Natural killer cell (primary cell): ENCODE measurements at regions not wholly inside any gene's neighbourhood (a gene's known extent, or its start where the extent isn't known, plus 50 kb on each side); places are given as distances from the start of the nearest gene placed in this dataset.

Source experiments
- ATAC-seq, 3 donors: fragments of 150-1000 bp in 2 of 3; fragments of 200-7000 bp in 1 of 3; cut with Tn5 transposase; 1 replicate in 1 of 3; 2 replicates in 2 of 3; pipeline ENCODE4 v1.10.0; 2021; ENCODE audit warnings: mild to moderate bottlenecking in 2 of 3, moderate library complexity in 2 of 3
- DNase-seq, 2 donors: peaks; one replicate each; pipeline versions ENCODE4 v3.0.0 to v3.0.0-alpha.2; 2013 to 2021; ENCODE audit warnings: mixed read lengths in 1 of 2
- H3K27ac ChIP-seq: one replicate; pipeline ENCODE4 v1.5.1; 2013; ENCODE audit warnings: mild to moderate bottlenecking, low read length
- H3K27me3 ChIP-seq: one replicate; pipeline ENCODE4 v1.6.1; 2013; ENCODE audit warnings: low read length; ENCODE audit not compliant: control insufficient read depth, insufficient read depth
- H3K36me3 ChIP-seq: one replicate; pipeline ENCODE4 v1.6.1; 2013; ENCODE audit warnings: low read length; ENCODE audit not compliant: control insufficient read depth, insufficient read depth
- H3K4me1 ChIP-seq: one replicate; pipeline ENCODE4 v1.6.1; 2013; ENCODE audit warnings: low read length; ENCODE audit not compliant: control insufficient read depth, insufficient read depth
- H3K4me3 ChIP-seq: one replicate; pipeline ENCODE4 v1.5.1; 2013; ENCODE audit warnings: low read length
- H3K9me3 ChIP-seq: one replicate; pipeline ENCODE4 v1.6.1; 2013; ENCODE audit warnings: low read length; ENCODE audit not compliant: control insufficient read depth, insufficient read depth
- H3K27ac Mint-ChIP-seq, 2 donors: one replicate each; pipeline ENCODE4 v1.8.0; 2022; ENCODE audit warnings: mild to moderate bottlenecking in 2 of 2, mixed read lengths in 2 of 2, moderate library complexity in 1 of 2
- H3K27me3 Mint-ChIP-seq, 2 donors: one replicate each; pipeline ENCODE4 v1.8.0; 2022; ENCODE audit warnings: low read depth in 2 of 2, mixed read lengths in 2 of 2
- H3K36me3 Mint-ChIP-seq: one replicate; pipeline ENCODE4 v1.8.0; 2022; ENCODE audit warnings: mixed read lengths
- H3K4me1 Mint-ChIP-seq, 2 donors: one replicate each; pipeline ENCODE4 v1.8.0; 2022; ENCODE audit warnings: mixed read lengths in 2 of 2
- H3K4me3 Mint-ChIP-seq: one replicate; pipeline ENCODE4 v1.8.0; 2022; ENCODE audit warnings: mild to moderate bottlenecking, moderate library complexity, mixed read lengths
- H3K9me3 Mint-ChIP-seq, 2 donors: one replicate each; pipeline ENCODE4 v1.8.0; 2022; ENCODE audit warnings: mixed read lengths in 2 of 2
- WGBS: methylation state at CpG from one replicate; pipeline ENCODE4 v1.1.7; 2013; ENCODE audit warnings: missing lambda C conversion rate; ENCODE audit not compliant: insufficient coverage; 5-methylcytosine and 5-hydroxymethylcytosine counted together
- intact Hi-C: fragments of 100-400 bp; cut with micrococcal nuclease; formaldehyde crosslinking; loops from one replicate; pipeline ENCODE4 v1.14.2; 2022
- TF ChIP-seq, protein P1 (sequence below): fragments of 200-600 bp; IDR thresholded peaks from one replicate; pipeline ENCODE4 v1.8.0; 2022; ENCODE audit warnings: antibody characterized with exemption

- H3K27ac Mint-ChIP-seq: no peak overlapping the region
- Histone ChIP-seq H3K4me1 (no peaks in the 10 kb centered on the region), H3K36me3 (no peaks in the 10 kb centered on the region), H3K9me3 (no peaks in the 10 kb centered on the region), H3K27me3 (no peaks in the 10 kb centered on the region), H3K27ac (no peak overlapping the region), H3K4me3 (no peak overlapping the region)
- H3K4me1 Mint-ChIP-seq: peaks cover 0 to 4% of the 10 kb centered on the region in 2 donors
- intact Hi-C loops: no loop called here
- no peaks in the 10 kb centered on the region for H3K9me3 Mint-ChIP-seq
- DNase-seq: no peak
- peaks cover 26 to 45% of the 10 kb centered on the region in 2 donors for H3K27me3 Mint-ChIP-seq
- TF ChIP-seq, protein P1, sequence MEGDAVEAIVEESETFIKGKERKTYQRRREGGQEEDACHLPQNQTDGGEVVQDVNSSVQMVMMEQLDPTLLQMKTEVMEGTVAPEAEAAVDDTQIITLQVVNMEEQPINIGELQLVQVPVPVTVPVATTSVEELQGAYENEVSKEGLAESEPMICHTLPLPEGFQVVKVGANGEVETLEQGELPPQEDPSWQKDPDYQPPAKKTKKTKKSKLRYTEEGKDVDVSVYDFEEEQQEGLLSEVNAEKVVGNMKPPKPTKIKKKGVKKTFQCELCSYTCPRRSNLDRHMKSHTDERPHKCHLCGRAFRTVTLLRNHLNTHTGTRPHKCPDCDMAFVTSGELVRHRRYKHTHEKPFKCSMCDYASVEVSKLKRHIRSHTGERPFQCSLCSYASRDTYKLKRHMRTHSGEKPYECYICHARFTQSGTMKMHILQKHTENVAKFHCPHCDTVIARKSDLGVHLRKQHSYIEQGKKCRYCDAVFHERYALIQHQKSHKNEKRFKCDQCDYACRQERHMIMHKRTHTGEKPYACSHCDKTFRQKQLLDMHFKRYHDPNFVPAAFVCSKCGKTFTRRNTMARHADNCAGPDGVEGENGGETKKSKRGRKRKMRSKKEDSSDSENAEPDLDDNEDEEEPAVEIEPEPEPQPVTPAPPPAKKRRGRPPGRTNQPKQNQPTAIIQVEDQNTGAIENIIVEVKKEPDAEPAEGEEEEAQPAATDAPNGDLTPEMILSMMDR: no peak
- WGBS: 89% methylated on average over 7 of the region's 9 CpGs
- H3K36me3 Mint-ChIP-seq: no peaks in the 10 kb centered on the region
- H3K4me3 Mint-ChIP-seq: no peak overlapping the region
- ATAC-seq: no peak
Measured at GRCh38 chr1:8092657-8093056, 66.5 kb upstream of the ERRFI1 start.

DNA sequence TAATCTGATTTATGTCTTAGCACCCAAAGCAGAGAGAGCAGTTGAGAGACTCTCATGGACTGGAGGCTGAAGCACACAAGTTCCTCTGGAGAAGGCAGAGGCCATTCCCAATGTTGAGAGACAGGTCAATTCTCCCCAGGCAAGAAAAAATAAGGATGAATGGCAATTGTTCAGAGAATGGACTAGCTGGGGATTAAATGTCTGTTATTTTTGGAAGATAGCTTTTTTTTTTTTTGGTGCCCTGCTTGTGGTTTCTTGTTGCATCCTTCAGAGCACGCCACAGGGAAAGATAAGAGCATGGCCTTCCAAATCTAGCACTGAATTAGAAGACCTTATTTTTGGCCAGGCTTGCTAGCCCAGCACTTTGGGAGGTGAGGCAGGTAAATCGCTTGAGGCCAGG is 65.6 kb upstream of the ERRFI1 start:
- intact Hi-C loops: no loop called here
- TF ChIP-seq, protein P1: no peak
- H3K4me3 Mint-ChIP-seq: no peak overlapping the region
- H3K27me3 Mint-ChIP-seq: peaks cover 33 to 54% of the 10 kb centered on the region in 2 donors
- peaks cover 0 to 4% of the 10 kb centered on the region in 2 donors for H3K4me1 Mint-ChIP-seq
- Histone ChIP-seq H3K4me3 (no peak overlapping the region), H3K36me3 (no peaks in the 10 kb centered on the region), H3K9me3 (no peaks in the 10 kb centered on the region), H3K27me3 (no peaks in the 10 kb centered on the region), H3K27ac (no peak overlapping the region), H3K4me1 (no peaks in the 10 kb centered on the region)
- DNase-seq: no peak
- no peaks in the 10 kb centered on the region for H3K36me3 Mint-ChIP-seq
- no peaks in the 10 kb centered on the region for H3K9me3 Mint-ChIP-seq
- no peak for ATAC-seq
- 70% methylated on average over 2 of the region's 2 CpGs for WGBS
- no peak overlapping the region for H3K27ac Mint-ChIP-seq

DNA sequence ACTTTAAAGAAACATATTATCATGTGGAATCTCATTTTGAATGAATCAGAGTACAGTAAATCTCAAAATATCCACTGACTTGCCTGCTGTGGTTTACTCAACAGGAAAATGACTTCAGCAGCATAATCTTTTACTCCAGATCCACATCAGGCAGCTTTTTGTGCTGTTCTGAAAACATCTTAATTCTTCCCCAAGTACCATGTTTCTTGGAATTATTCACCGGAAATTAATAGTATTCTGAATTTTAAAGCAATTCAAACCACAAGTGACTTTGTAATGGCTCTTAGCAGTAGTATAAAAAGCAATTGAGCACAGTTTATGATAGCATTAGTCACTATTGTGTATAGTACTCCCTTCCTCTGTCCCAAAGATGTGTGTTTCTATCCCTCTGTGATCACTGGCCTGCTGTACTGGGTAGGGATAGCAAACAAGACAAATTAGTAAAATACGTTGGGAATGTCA is 64.2 kb upstream of the ERRFI1 start:
- intact Hi-C loops: no loop called here
- H3K27ac Mint-ChIP-seq: no peak overlapping the region
- Histone ChIP-seq H3K36me3 (no peaks in the 10 kb centered on the region), H3K4me3 (no peak overlapping the region), H3K27ac (no peak overlapping the region), H3K9me3 (no peaks in the 10 kb centered on the region), H3K4me1 (no peaks in the 10 kb centered on the region), H3K27me3 (no peaks in the 10 kb centered on the region)
- H3K27me3 Mint-ChIP-seq: peaks cover 35 to 54% of the 10 kb centered on the region in 2 donors
- no peak overlapping the region for H3K4me3 Mint-ChIP-seq
- DNase-seq (no peak), ATAC-seq (no peak)
- 78% methylated on average over 1 of the region's 2 CpGs for WGBS
- TF ChIP-seq, protein P1: no peak
- no peaks in the 10 kb centered on the region for H3K9me3 Mint-ChIP-seq
- H3K36me3 Mint-ChIP-seq: no peaks in the 10 kb centered on the region
- H3K4me1 Mint-ChIP-seq: peaks cover 0 to 4% of the 10 kb centered on the region in 2 donors

GRCh38 chr1:8089535-8090228 is 63.6 kb upstream of the ERRFI1 start:
- TF ChIP-seq, protein P1: no peak
- Mint-ChIP-seq H3K9me3 (no peaks in the 10 kb centered on the region), H3K27me3 (peaks cover 35 to 54% of the 10 kb centered on the region in 2 donors), H3K36me3 (no peaks in the 10 kb centered on the region), H3K4me1 (peaks cover 0 to 4% of the 10 kb centered on the region in 2 donors), H3K27ac (no peak overlapping the region), H3K4me3 (no peak overlapping the region)
- no peaks in the 10 kb centered on the region for H3K9me3 ChIP-seq
- intact Hi-C loops: no loop called here
- no peak overlapping the region for H3K4me3 ChIP-seq
- DNase-seq (no peak), ATAC-seq (no peak)
- H3K36me3 ChIP-seq: no peaks in the 10 kb centered on the region
- H3K27me3 ChIP-seq: no peaks in the 10 kb centered on the region
- no peaks in the 10 kb centered on the region for H3K4me1 ChIP-seq
- WGBS: 83% methylated on average over 8 of the region's 10 CpGs
- no peak overlapping the region for H3K27ac ChIP-seq
